Suprapubic skin (tissue), 4 donors: ENCODE measurements at regions not wholly inside any gene's neighbourhood (a gene's known extent, or its start where the extent isn't known, plus 50 kb on each side); places are given as distances from the start of the nearest gene placed in this dataset.

Experiments
- DNase-seq, 2 donors: peaks; one replicate each; pipeline ENCODE4 v3.0.0-alpha.2; 2019; ENCODE audit warnings: low spot score in 2 of 2
- H3K27ac ChIP-seq: fragments of 200-600 bp; sonication (generic); one replicate; pipeline ENCODE4 v1.5.1; 2019
- H3K27me3 ChIP-seq: fragments of 200-600 bp; sonication (generic); one replicate; pipeline ENCODE4 v1.5.1; 2019
- H3K36me3 ChIP-seq: fragments of 200-600 bp; sonication (generic); one replicate; pipeline ENCODE4 v1.5.1; 2019
- H3K4me1 ChIP-seq: fragments of 200-600 bp; sonication (generic); one replicate; pipeline ENCODE4 v1.5.1; 2019
- H3K4me3 ChIP-seq: fragments of 200-600 bp; sonication (generic); one replicate; pipeline ENCODE4 v1.5.1; 2019; ENCODE audit warnings: mild to moderate bottlenecking
- H3K9me3 ChIP-seq: fragments of 200-600 bp; sonication (generic); one replicate; pipeline ENCODE4 v1.5.1; 2019
- EP300 ChIP-seq: sonication (generic); formaldehyde crosslinking; IDR thresholded peaks from one replicate; pipeline ENCODE4 v1.6.1; 2017; ENCODE audit warnings: antibody characterized with exemption
- POLR2A ChIP-seq, 2 donors: fragments of 450-650 bp; IDR thresholded peaks; one replicate each; pipeline ENCODE4 v1.6.1; 2017; ENCODE audit warnings: antibody characterized with exemption in 2 of 2, mild to moderate bottlenecking in 2 of 2, moderate library complexity in 2 of 2
- POLR2AphosphoS5 ChIP-seq, 3 donors: sonication (generic); formaldehyde crosslinking; IDR thresholded peaks; one replicate each; pipeline ENCODE4 v1.6.1; 2017; ENCODE audit warnings: antibody characterized with exemption in 3 of 3
- WGBS: methylation state at CpG from one replicate; pipeline ENCODE4 v1.1.5; 2018; 5-methylcytosine and 5-hydroxymethylcytosine counted together
- TF ChIP-seq, protein P1 (sequence below), 2 donors: fragments of 200-600 bp in 1 of 2; fragments of 450-650 bp in 1 of 2; sonication (generic) in 1 of 2; IDR thresholded peaks; one replicate each; pipeline ENCODE4 v1.5.1; 2016 to 2019; ENCODE audit warnings: antibody characterized with exemption in 2 of 2, mild to moderate bottlenecking in 1 of 2, moderate library complexity in 1 of 2

DNA sequence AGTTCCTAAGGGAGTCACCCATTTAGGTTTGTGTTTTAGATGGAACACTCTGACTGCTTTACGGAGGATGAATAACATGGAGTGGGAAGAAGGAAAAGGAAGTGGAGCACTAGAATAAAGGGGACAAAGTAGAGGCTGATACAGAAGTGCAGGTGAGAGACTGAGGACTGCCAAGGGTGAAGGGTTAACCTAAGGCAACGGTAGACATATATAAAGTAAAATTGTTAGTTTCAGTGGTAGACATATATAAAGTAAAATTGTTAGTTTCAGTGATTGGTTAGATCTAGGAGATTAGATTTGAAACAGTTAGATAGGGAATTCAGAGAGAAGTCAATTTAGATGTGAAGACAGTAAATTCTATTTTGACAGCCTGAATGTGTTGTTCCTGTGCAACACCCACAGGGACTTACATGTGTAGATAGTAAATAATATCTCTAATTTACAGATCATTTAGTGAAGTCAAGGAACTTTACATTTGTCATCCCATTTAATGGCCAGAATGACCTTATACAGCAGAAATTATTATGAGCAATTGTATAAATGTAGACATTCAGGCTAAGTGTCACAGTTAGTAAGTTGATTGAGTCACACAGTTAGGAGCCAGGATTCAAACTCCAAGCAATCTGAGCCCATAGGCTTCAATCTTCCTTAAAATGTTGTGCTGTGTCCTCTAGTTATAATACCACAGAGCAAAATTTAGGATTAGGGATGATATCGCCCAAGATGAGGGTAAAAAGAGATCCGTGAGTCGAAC, 270.8 kb upstream of the UBE2E3 start:
- TF ChIP-seq, protein P1, sequence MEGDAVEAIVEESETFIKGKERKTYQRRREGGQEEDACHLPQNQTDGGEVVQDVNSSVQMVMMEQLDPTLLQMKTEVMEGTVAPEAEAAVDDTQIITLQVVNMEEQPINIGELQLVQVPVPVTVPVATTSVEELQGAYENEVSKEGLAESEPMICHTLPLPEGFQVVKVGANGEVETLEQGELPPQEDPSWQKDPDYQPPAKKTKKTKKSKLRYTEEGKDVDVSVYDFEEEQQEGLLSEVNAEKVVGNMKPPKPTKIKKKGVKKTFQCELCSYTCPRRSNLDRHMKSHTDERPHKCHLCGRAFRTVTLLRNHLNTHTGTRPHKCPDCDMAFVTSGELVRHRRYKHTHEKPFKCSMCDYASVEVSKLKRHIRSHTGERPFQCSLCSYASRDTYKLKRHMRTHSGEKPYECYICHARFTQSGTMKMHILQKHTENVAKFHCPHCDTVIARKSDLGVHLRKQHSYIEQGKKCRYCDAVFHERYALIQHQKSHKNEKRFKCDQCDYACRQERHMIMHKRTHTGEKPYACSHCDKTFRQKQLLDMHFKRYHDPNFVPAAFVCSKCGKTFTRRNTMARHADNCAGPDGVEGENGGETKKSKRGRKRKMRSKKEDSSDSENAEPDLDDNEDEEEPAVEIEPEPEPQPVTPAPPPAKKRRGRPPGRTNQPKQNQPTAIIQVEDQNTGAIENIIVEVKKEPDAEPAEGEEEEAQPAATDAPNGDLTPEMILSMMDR (IDR thresholded peaks at IDR 0.05), result no peak
- no peak for TF ChIP-seq POLR2A (IDR thresholded peaks at IDR 0.05)
- no peak for TF ChIP-seq POLR2AphosphoS5 (IDR thresholded peaks at IDR 0.05)
- no peak for TF ChIP-seq EP300
- 91% methylated on average over 5 of the region's 5 CpGs for WGBS
- H3K36me3 ChIP-seq, result no peaks in the 10 kb centered on the region

DNA sequence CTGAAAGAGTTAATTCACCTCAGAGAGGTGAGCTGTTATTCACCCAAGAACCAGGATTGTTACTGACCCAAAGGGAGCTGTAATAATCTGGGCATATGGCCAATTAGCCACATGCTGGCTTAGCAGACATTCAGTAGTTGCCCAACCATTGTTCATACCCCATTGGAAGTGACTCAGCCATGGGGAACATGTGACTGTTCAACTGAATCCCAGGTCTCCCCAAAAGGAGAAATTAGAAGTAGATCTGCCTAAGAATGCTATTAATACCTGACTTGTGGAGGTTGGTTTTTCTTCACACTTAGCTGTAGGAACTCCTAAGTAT, 272.6 kb upstream of the UBE2E3 start:
- no peaks in the 10 kb centered on the region for H3K4me1 ChIP-seq
- H3K27ac ChIP-seq, result no peak overlapping the region
- H3K4me3 ChIP-seq, result no peak overlapping the region
- no peaks in the 10 kb centered on the region for H3K36me3 ChIP-seq
- H3K9me3 ChIP-seq, result no peaks in the 10 kb centered on the region
- TF ChIP-seq POLR2AphosphoS5 (IDR thresholded peaks at IDR 0.05), result no peak
- no peak for TF ChIP-seq POLR2A (IDR thresholded peaks at IDR 0.05)
- TF ChIP-seq EP300, result no peak
- no peaks in the 10 kb centered on the region for H3K27me3 ChIP-seq
- DNase-seq, result no peak

More for the DNA sequence above, 270.8 kb upstream of the UBE2E3 start:
- Histone ChIP-seq H3K27me3 (no peaks in the 10 kb centered on the region), H3K4me3 (no peak overlapping the region), H3K4me1 (no peaks in the 10 kb centered on the region), H3K9me3 (no peaks in the 10 kb centered on the region), H3K27ac (no peak overlapping the region)
- no peak for DNase-seq

DNA sequence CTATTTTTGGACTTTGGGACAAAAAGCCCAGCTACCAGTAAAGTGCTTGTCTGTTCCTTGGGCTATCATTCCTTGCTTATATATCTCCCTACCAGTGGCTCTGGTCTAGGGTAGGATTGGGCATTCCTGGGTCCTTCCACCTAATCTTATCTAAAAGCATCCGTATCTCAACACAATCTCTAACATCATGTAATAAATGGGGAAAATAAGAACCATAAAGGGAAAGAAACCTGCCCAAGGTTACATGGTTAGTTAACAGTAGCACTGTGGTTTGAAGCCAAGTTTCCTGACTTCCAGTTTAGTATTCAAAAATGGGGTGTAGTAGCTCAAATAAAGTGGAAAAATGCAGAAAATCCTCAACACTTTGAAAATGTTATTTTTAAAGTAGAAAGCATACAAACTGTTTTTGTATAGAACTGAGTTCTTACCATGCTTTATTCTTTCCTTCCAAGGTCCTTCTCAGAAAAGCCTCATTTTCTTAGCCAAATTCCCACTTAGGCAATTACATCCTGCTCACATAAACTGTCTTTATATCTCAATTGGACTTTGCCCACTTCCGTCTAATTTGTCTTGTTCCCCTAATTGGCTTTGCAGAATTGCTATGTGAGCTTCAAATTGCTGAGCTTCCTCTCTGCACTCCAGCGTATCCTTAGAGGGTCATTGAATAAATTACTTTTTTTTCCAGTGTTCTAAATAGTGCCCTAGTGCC, 273.1 kb upstream of the UBE2E3 start:
- no peak for DNase-seq
- no peak overlapping the region for H3K27ac ChIP-seq
- no peak overlapping the region for H3K4me3 ChIP-seq
- no peaks in the 10 kb centered on the region for H3K27me3 ChIP-seq
- WGBS, result 71% methylated on average over 3 of the region's 3 CpGs
- no peak for TF ChIP-seq POLR2A (IDR thresholded peaks at IDR 0.05)
- no peak for TF ChIP-seq EP300
- TF ChIP-seq POLR2AphosphoS5 (IDR thresholded peaks at IDR 0.05), result no peak
- TF ChIP-seq, protein P1 (IDR thresholded peaks at IDR 0.05), result no peak
- H3K9me3 ChIP-seq, result no peaks in the 10 kb centered on the region
- no peaks in the 10 kb centered on the region for H3K36me3 ChIP-seq
- H3K4me1 ChIP-seq, result no peaks in the 10 kb centered on the region

DNA sequence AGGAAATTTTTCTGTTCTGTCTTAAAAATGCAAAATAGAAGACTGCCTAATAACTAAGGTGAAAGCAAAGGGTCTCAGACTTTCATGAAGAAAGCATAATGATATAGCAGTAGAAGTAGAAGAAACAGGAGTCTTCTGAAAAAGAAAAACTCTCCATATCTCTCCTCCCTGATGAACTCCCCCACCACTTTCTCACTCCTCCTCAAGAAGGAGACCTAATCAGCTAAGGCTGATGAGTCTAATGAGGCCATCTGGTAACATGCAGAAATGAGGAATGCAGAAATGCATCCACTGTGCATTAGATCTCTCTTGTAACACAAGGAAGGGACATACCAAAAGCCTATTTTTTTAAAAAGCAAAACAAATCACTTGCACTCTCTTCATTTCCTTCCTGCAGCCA, 273.7 kb upstream of the UBE2E3 start:
- Histone ChIP-seq H3K36me3 (no peaks in the 10 kb centered on the region), H3K9me3 (no peaks in the 10 kb centered on the region), H3K27me3 (no peaks in the 10 kb centered on the region), H3K4me1 (no peaks in the 10 kb centered on the region), H3K4me3 (no peak overlapping the region), H3K27ac (no peak overlapping the region)
- DNase-seq, result no peak
- no peak for TF ChIP-seq EP300
- no peak for TF ChIP-seq POLR2AphosphoS5 (IDR thresholded peaks at IDR 0.05)
- TF ChIP-seq, protein P1 (IDR thresholded peaks at IDR 0.05), result no peak
- no peak for TF ChIP-seq POLR2A (IDR thresholded peaks at IDR 0.05)

DNA sequence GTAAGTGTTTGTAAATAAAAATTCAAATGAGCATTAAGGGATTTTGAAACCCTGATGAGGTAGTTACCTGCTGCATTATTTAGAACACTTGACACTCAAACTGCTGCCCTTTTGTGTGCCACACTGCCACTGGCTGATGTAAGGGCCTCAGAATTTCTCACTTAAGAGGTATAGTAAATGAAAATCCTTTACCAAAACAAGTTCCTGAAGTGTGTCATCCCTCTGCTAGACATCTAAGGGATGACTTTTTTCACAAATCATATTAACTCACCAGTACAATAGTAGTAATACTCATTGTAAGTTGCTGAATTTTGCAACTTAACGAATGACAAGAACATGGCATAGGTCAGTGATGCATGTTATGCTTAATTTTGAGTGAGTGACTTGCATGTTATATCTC, 274.9 kb upstream of the UBE2E3 start:
- Histone ChIP-seq H3K27me3 (no peaks in the 10 kb centered on the region), H3K36me3 (no peaks in the 10 kb centered on the region), H3K9me3 (no peaks in the 10 kb centered on the region), H3K4me3 (no peak overlapping the region), H3K4me1 (no peaks in the 10 kb centered on the region), H3K27ac (no peak overlapping the region)
- no peak for TF ChIP-seq EP300
- TF ChIP-seq POLR2A (IDR thresholded peaks at IDR 0.05), result no peak
- TF ChIP-seq POLR2AphosphoS5 (IDR thresholded peaks at IDR 0.05), result no peak
- TF ChIP-seq, protein P1 (IDR thresholded peaks at IDR 0.05), result no peak
- no peak for DNase-seq
- 100% methylated on average over 1 of the region's 1 CpG for WGBS
